ENCODE measurements at regions not wholly inside any gene's neighbourhood (a gene's known extent, or its start where the extent isn't known, plus 50 kb on each side); places are given as distances from the start of the nearest gene placed in this dataset.
"Not testable (repeated sequence)": the region's sequence is repeated elsewhere in the genome, so short reads cannot be mapped to it uniquely, and the experiment has no call there.

DNA sequence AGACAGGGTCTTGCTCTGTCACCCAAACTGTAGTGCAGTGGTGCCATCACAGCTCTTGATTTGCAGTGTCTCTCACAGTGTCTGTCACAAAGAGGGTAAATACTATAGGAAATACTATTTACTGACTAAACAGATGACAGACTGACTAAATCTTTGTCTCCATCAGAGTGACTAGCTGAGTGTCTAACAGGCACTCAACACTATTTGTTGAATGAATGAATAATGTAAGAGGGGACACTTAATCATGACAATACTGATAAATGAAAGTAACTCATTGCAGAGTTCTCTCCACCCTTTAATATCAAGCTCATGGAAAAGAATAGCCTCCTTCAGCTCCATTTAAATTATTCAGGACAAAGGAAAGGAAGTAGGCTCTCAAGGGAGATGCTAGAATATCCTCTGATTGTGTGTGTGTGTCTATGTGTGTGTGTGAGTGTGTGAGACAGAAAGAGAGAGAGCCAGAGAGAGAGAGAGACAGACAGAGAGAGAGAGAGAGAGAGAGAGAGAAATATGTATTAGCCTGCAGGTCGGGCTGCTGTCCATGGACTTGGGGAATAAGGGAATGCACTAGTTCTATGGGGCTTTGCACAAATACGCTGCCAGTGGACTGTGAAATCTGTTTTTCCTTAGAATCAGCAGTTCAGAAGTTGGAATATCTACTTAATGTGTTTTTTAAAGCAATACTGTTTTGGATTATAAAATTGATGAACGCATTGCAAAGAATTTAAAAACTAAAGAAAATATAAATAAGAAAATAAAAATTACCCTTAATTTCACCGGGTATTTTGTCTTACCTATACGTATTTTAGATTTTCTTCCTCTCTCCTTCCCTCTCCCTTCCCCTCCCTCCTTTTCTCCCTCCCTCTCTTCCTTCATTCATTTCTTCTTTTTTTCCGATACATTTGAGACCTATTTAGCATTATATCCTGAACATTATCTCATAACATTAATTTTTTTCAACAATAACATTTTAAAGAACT, 132.9 kb upstream of the LRIG1 start:
- DNase-seq, result no peak

- DNase-seq, result no peak
Observed at GRCh38 chr3:66638717-66639116, 137.9 kb upstream of the LRIG1 start.

DNA sequence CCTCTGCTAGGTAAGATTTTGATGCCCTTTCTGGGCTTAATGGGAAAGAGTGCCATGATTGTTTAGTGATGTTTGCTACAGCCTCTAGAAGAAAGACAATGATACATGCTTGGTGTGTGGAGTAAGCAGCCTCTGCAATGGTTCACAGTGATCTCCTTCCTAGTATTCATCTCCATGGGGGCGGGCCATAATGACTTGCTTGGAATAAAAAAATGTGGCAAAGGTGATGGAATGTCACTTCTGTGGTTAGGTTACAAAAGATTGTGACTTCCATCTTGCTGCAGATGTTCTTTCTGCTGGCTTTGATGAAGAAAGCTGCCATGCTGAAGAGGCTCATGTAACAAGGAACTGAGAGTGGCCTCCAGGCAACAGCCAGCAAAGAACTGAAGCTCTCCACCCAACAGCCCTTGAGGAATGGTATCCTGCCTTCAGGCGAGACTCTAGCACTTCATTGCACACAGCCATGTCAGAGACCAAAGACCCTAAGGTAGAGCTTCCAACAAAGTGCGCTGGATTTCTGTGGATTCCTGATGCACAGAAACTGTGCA, 139.1 kb upstream of the LRIG1 start:
- DNase-seq, result no peak

DNA sequence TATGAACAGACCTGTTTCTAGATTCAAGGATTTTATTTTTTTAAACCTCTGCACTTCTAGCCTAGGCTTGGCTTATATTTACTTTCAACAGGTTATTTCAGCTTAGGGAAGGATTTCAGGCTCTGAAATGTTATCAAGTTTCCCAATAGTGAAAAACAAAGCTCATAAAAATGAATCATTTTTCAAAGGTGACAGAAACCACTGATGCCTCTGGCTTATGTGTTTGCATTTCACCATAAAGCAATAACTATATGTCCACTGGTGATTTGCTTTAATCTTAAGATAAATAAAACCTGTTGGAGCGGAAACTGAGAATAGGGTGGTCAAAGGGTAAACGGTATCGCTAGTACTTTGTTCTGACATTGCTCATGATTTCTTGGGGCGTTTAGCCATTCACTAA, 141.2 kb upstream of the LRIG1 start:
- no peak for DNase-seq

DNA sequence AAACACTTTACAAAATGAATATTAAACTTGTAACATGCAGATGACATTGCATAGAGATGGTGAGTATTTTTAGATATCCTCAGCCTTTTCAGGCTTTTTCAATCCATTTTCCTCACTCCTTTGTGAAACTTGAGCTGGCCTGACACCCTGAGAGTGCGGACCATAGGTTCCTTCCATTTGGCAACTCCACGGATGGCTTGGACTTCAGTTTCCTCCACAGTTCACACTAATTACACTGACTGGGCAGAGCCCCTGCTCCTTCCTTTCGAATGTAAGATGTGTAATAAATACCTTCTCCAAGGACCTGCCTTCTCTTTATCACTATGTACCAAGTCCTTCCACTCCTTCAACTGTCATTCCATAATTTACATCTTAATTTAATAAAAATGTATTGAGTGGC, 141.7 kb upstream of the LRIG1 start:
- DNase-seq, result no peak

GRCh38 chr3:66644549-66644948, 143.7 kb upstream of the LRIG1 start:
- no peak for DNase-seq

GRCh38 chr3:66648975-66649374, 148.2 kb upstream of the LRIG1 start:
- no peak for DNase-seq

DNA sequence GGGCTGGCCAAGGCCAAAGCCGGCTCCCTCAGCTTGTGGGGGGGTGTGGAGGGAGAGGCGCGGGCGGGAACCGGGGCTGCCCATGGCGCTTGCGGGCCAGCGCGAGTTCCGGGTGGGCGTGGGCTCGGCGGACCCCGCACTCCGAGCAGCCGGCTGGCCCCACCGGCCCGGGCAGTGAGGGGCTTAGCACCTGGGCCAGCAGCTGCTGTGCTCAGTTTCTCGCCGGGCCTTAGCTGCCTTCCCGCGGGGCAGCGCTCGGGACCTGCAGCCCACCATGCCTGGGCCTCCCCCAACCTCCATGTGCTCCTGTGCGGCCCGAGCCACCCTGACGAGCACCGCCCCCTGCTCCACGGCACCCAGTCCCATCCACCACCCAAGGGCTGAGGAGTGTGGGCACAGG, 150.7 kb upstream of the LRIG1 start:
- not testable (repeated sequence) for DNase-seq

DNA sequence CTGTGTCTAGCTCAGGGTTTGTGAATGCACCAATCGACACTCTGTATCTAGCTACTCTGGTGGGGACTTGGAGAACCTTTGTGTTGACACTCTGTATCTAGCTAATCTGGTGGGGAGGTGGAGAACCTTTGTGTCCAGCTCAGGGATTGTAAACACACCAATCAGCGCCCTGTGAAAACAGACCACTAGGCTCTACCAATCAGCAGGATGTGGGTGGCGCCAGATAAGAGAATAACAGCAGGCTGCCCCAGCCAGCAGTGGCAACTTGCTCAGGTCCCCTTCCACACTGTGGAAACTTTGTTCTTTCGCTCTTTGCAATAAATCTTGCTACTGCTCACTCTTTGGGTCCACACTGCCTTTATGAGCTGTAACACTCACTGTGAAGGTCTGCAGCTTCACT, 151.3 kb upstream of the LRIG1 start:
- DNase-seq, result not testable (repeated sequence)

DNA sequence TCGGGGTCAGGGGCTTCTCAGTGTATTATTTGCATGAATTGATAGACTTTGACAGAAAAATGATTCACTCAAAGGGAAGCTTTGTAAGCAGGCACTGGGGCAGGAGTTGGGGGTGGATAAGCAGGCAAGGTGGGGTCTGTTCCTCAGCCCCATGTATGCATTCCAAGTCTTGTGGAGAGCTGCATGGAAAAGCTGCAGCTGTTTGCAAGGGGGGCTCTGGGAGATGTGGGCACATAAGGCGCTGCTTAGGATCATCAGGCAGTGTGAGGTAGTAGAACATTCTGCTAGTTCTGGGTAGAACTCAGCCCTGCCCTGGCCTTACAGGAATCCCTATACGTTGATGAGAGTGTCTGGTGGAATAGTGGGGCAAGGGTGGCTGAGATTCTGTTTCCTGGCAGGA, 154.2 kb upstream of the LRIG1 start:
- DNase-seq, result no peak

- no peak for DNase-seq
Observed at GRCh38 chr3:66655671-66656070, 154.8 kb upstream of the LRIG1 start.

DNA sequence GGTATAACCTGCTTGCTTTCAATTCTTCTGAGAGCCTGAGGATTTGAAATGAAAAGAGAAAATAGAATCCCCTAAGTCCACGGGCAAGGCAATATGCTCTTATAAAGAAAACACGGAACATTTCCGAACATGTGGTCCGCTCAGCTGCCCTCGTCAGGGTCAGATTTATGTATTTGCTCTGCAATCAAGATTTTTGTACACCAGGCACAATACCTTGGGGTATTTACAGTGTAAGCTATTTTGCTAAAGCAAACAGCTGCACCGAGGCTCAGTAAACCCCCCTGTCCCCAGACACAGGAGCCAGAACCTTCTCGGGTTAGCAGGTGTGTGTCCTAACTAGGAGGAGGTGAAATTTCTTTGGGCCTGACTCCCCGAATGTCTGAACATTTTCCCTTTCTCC, 155.8 kb upstream of the LRIG1 start:
- no peak for DNase-seq

DNA sequence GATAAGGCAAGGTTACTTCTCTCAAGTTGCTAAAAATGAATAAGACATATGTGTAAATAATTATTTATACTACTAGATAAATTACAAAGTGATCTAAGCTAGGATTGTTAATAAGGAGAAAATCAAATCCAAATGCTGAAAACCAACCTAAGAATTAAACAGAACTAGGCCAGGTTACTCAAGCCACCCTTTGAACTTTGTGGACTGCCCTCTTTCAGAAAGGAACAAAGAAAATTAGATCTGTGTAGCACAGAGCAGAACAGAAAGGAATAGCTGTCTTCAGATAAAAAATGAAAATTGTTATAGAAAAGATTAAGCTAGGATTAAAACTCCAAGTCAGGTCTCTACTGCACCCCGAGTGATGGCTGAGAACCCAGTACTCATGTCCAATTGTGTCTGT, 158.2 kb upstream of the LRIG1 start:
- no peak for DNase-seq

GRCh38 chr3:66661628-66662027, 160.8 kb upstream of the LRIG1 start:
- no peak for DNase-seq

GRCh38 chr3:66662894-66663293, 162.1 kb upstream of the LRIG1 start:
- no peak for DNase-seq

GRCh38 chr3:66665021-66665695, 164.3 kb upstream of the LRIG1 start:
- no peak for DNase-seq

DNA sequence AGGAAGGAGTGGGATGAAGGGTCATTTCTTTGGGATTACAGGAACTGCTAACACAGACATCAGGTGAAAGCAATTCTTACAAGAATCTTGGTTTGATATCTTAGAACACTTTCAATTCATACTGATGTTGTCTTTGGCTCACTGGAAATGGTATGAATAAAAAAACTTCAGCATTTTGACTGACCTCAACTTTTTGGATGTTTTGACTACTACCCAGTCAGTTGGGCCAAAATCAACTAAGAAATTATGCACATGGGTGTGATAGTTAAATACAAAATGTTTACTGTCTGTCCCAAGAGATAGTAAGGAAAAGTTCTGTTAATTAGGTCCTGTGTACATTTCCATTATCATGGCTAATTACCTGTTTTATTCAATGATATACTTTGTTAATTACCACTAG, 165.5 kb upstream of the LRIG1 start:
- no peak for DNase-seq

DNA sequence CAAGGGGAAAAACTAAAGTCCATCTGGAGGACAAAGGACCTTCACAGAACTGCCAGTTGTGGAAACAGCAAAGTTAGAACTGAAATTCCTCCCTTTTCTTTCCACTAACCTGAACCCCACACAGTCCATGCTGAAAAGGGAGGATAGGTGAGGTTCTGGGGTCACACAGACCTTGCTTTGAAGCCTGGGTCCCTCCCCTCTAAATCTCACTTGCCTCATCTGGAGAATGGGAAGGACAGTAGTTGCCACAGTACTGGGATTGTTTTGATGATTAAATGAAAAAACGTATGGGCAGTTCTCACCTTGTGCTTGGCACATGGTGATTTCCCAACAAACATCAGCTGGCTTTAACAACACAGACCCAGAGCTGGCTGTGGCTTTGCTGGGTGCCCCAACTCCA, 166.4 kb upstream of the LRIG1 start:
- no peak for DNase-seq

GRCh38 chr3:66671291-66671690, 170.5 kb upstream of the LRIG1 start:
- no peak for DNase-seq

- DNase-seq, result no peak
Observed at GRCh38 chr3:66672830-66673229, 172.0 kb upstream of the LRIG1 start.

- DNase-seq, result no peak
Observed at GRCh38 chr3:66673293-66673692, 172.5 kb upstream of the LRIG1 start.

DNA sequence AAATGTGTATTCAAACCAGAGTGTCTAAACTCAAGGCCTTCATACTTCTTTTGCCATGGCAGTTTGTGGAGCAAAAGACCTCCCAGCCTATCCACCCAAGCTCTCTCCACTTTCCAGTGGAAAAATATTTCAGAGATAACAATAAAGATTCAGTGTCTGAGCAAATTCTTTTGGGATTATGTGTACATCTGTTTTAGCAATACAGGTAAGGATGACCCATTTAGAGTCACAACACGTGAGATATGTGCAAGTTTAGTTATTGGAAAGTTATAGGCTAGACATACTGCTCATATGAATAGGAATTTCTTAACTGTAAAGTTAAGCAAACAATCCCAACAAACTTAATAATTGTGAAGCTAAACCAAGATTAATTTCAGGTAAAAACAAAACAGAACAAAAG, 174.5 kb upstream of the LRIG1 start:
- DNase-seq, result no peak

DNA sequence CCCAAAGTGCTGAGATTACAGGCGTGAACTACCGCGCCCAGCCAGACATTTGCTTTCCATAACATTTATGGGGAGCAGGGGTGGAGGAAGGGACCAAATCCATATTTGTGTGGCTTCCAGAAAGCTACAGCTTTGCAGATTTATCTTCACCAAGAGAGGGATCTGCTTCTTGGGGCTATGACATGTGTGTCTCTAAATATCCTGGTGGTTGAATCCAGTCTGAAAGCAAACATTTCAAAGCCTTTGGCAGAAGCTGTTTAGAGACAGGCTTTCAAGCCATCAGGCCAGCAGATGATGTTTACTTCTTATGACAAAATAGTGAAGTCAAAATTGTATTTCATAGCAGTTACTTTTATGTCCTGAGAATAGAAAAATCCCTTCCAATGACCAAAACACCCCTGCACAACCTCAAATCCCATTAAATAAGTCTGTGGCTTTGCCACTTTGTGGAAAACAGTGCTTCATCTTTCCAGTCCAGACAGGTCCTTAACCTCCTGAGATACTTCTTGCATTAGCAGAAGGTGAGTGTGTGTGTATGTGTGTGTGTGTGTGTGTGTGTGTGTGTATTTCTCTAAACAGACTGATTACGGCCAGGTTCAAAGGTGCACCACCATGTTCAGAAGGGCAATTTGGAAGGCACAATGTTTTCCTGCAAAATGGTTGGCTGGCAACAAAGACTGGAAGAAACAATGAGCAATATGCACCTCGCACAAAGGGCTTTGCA, 191.4 kb upstream of the LRIG1 start:
- no peak for DNase-seq
